ENCODE measurements at regions not wholly inside any gene's neighbourhood (a gene's known extent, or its start where the extent isn't known, plus 50 kb on each side); places are given as distances from the start of the nearest gene placed in this dataset.
"Not testable (repeated sequence)": the region's sequence is repeated elsewhere in the genome, so short reads cannot be mapped to it uniquely, and the experiment has no call there.

DNA sequence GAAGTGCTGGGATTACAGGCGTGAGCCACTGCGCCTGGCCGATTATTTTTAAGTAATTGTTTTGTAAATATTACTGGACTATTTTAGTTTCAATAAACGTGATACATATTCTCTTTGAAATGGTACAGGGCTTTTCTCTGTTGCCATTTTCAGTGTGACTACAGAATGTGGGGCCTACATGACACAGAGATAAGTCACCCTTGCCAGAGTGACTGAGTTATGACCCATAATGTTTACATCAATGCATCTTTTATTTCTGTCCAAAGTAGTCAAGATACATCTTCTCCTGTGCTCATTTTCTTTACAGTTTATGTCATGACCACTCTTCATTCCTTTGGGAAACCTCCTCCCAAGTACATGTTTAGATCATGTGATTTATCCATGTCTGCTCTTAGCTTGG, 88.3 kb upstream of the GC start:
- H3K4me3 ChIP-seq (ENCODE audit: low read length): no peak overlapping the region
- H3K36me3 ChIP-seq (ENCODE audit: insufficient read depth, low read depth, low read length): no peaks in the 10 kb centered on the region
- no peak overlapping the region for H3K9ac ChIP-seq (ENCODE audit: low read depth, low read length)
- no peak overlapping the region for H3K27ac ChIP-seq (ENCODE audit: low read length)
- 0 out of 2 replicates have a peak, but pooled peaks cover 3% of the 10 kb centered on the region for H3K9me3 ChIP-seq (ENCODE audit: insufficient read depth, low read depth, low read length)
- no peaks in the 10 kb centered on the region for H3K27me3 ChIP-seq (ENCODE audit: insufficient read depth, low read length)
- H3K4me1 ChIP-seq (ENCODE audit: insufficient read depth, low read length): no peaks in the 10 kb centered on the region

DNA sequence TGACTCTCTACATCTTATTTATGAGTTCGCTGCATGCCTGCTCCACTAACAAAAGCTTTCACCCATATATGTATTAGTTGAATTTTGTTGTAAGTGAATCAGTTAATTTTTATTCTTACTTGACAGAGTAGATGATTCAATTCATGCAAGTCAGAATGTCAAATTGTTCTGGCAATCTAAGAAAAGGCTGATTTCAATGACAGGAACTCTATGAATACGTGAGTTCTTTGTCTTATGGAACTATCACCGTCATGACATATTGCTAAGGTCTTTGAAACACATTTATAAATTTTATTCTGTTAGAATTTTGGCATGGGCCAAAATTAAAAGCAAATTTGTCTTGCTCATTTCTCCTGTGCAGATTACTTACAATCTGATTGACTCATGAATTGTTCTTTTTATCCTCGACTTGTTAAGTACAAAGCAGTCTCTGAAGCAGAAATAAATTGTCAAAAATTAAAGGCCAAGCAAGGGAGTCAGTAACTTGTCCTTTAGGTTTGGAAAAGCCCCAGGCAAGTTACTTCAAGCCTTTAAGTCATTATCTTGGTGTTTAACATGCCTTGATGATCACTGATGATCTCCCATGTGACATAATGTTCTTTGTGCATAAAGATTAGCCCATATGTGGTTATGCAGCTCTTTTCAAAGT, 89.0 kb upstream of the GC start:
- Histone ChIP-seq H3K27ac (ENCODE audit: low read length) (no peak overlapping the region), H3K27me3 (ENCODE audit: insufficient read depth, low read length) (no peaks in the 10 kb centered on the region), H3K4me3 (ENCODE audit: low read length) (no peak overlapping the region), H3K4me1 (ENCODE audit: insufficient read depth, low read length) (no peaks in the 10 kb centered on the region), H3K36me3 (ENCODE audit: insufficient read depth, low read depth, low read length) (no peaks in the 10 kb centered on the region), H3K9me3 (ENCODE audit: insufficient read depth, low read depth, low read length) (no peaks in the 10 kb centered on the region), H3K9ac (ENCODE audit: low read depth, low read length) (no peak overlapping the region)

DNA sequence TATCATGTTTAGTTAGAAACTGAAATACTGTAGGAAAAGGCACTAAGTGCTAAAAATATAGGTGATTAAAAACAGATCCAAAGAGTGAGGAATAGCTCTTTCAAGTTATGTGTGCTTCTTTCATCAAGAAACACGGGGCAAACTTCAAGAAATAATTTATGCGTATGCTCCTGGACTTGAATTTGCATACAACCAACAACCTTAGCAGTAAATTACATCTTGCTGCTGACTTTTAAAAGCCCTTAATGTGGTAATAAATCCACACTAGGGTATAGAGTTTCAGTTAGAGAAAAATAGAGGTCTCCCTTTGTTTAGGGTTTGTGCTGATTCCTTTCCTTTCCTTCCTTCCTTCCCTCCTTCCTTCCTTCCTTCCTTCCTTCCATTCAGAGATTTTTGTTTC, 94.5 kb upstream of the GC start:
- no peaks in the 10 kb centered on the region for H3K9me3 ChIP-seq (ENCODE audit: insufficient read depth, low read depth, low read length)
- no peaks in the 10 kb centered on the region for H3K36me3 ChIP-seq (ENCODE audit: insufficient read depth, low read depth, low read length)
- no peaks in the 10 kb centered on the region for H3K27me3 ChIP-seq (ENCODE audit: insufficient read depth, low read length)
- no peak overlapping the region for H3K9ac ChIP-seq (ENCODE audit: low read depth, low read length)
- no peak overlapping the region for H3K27ac ChIP-seq (ENCODE audit: low read length)
- no peak overlapping the region for H3K4me3 ChIP-seq (ENCODE audit: low read length)
- H3K4me1 ChIP-seq (ENCODE audit: insufficient read depth, low read length): peaks cover 16% of the 10 kb centered on the region

DNA sequence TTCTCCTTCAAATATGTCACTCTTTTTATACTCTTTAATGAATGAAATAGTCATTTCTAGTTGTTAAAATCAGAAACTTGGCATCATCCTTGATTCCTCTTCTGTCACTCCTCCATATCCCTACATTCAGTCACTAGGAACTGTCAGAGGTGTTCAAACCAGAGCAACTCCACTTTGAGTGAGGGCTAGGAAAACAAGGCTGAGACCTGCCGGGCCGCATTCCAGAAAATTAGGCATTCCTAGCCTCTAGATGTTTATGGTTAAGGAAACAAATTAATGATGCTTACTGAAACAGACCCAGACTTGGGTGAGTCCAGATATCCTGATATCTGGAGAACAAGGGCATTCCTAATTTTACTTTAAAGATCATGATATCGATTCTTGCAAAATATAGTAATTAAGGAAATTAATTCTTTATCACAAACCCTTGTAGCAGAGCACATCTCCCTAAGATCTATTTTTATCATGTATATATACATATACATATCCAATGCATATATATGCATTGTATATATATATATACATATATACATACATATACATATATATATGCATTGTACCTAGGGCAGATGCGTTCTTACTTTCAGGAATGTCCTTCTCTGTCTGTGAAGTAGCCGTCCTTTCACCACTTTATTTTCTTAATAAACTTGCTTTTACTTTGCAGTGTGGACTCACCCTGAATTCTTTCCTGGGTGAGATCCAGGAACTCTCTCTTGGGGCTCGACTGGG, 98.4 kb upstream of the GC start:
- no peaks in the 10 kb centered on the region for H3K36me3 ChIP-seq (ENCODE audit: insufficient read depth, low read depth, low read length)
- no peaks in the 10 kb centered on the region for H3K27me3 ChIP-seq (ENCODE audit: insufficient read depth, low read length)
- no peaks in the 10 kb centered on the region for H3K9me3 ChIP-seq (ENCODE audit: insufficient read depth, low read depth, low read length)
- H3K4me3 ChIP-seq (ENCODE audit: low read length): no peak overlapping the region
- no peak overlapping the region for H3K27ac ChIP-seq (ENCODE audit: low read length)
- H3K9ac ChIP-seq (ENCODE audit: low read depth, low read length): no peak overlapping the region
- H3K4me1 ChIP-seq (ENCODE audit: insufficient read depth, low read length): peaks cover 16% of the 10 kb centered on the region

DNA sequence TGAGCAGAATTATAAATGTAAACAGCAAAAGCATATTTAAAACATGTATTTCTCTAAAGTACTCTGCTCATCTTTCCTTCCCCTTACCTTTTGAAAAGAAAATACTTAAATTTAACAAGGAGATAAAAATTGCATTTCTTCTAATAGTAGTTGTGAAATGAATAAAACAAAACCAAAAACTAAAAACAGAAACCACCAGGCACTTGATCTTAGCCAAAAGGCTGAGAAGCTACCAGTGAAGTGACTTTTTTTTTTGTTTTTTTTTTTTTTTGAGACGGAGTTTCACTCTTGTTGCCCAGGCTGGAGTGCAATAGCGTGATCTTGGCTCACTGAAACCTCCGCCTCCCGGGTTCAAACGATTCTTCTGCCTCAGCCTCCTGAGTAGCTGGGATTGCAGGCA, 116.5 kb upstream of the GC start:
- H3K27me3 ChIP-seq (ENCODE audit: insufficient read depth, low read length); H3K9me3 ChIP-seq (ENCODE audit: insufficient read depth, low read depth, low read length); H3K27ac ChIP-seq (ENCODE audit: low read length); H3K4me3 ChIP-seq (ENCODE audit: low read length); H3K4me1 ChIP-seq (ENCODE audit: insufficient read depth, low read length); H3K9ac ChIP-seq (ENCODE audit: low read depth, low read length); H3K36me3 ChIP-seq (ENCODE audit: insufficient read depth, low read depth, low read length): not testable (repeated sequence)

DNA sequence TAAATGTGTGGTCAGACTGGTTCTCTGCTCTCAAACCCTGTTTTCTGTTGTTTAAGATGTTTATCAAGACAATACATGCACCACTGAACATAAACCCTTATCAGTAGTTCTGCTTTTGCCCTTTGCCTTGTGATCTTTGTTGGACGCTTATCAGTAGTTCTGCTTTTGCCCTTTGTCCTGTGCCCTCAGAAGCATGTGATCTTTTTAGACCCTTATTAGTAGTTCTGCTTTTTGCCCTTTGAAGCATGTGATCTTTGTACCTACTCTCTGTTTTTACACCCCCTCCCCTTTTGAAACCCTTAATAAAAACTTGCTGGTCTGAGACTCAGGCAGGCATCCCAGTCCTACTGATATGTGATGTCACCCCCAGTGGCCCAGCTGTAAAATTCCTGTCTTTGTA, 121.7 kb upstream of the GC start:
- not testable (repeated sequence) for H3K9me3 ChIP-seq (ENCODE audit: insufficient read depth, low read depth, low read length); H3K27me3 ChIP-seq (ENCODE audit: insufficient read depth, low read length); H3K9ac ChIP-seq (ENCODE audit: low read depth, low read length); H3K36me3 ChIP-seq (ENCODE audit: insufficient read depth, low read depth, low read length); H3K4me3 ChIP-seq (ENCODE audit: low read length); H3K27ac ChIP-seq (ENCODE audit: low read length); H3K4me1 ChIP-seq (ENCODE audit: insufficient read depth, low read length)

DNA sequence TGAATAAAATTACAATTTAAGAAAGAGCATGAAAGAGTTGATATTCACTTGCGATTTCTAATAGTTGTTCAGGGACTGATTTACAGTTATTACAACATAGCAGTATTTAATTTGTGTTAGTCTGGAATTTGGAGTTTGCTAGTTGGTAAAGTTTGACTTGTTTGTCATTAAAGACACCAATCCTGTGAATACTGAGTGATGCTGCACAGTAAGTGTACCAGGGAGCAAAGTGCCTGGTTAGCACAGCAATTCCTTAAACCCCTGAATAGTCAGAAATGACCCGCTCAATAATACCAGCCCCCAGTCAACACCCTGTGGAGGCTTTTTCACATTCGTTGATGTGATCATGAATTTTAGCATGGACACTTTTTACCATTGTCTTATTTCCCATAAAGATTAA, 122.2 kb upstream of the GC start:
- Histone ChIP-seq H3K4me1 (ENCODE audit: insufficient read depth, low read length) (no peaks in the 10 kb centered on the region), H3K27me3 (ENCODE audit: insufficient read depth, low read length) (no peaks in the 10 kb centered on the region), H3K36me3 (ENCODE audit: insufficient read depth, low read depth, low read length) (no peaks in the 10 kb centered on the region), H3K9me3 (ENCODE audit: insufficient read depth, low read depth, low read length) (no peaks in the 10 kb centered on the region; the same call in 1 of the 2 replicates), H3K9ac (ENCODE audit: low read depth, low read length) (no peak overlapping the region), H3K4me3 (ENCODE audit: low read length) (no peak overlapping the region), H3K27ac (ENCODE audit: low read length) (no peak overlapping the region)

DNA sequence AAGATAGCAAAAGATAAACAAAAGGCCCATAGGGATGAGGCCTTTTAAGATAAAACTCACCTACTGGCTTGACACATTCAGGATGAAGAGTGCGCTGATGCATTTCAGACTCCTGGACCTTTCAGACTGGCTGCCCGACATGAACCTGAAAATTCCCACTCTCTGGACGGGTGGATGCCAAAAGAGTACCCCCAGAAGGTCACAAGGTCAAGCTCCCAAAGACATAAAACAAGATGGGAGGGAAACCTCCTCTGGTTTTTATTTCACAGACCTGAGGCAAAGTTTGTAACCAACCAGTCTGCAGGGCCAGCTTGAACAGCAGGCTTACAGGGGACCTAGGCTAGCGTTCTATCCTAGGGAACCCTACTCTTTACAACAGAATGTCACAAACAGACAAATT, 123.2 kb upstream of the GC start:
- Histone ChIP-seq H3K27ac (ENCODE audit: low read length) (no peak overlapping the region), H3K36me3 (ENCODE audit: insufficient read depth, low read depth, low read length) (no peaks in the 10 kb centered on the region), H3K27me3 (ENCODE audit: insufficient read depth, low read length) (no peaks in the 10 kb centered on the region), H3K9me3 (ENCODE audit: insufficient read depth, low read depth, low read length) (no peaks in the 10 kb centered on the region; the same call in 1 of the 2 replicates), H3K9ac (ENCODE audit: low read depth, low read length) (no peak overlapping the region), H3K4me1 (ENCODE audit: insufficient read depth, low read length) (no peaks in the 10 kb centered on the region), H3K4me3 (ENCODE audit: low read length) (no peak overlapping the region)

DNA sequence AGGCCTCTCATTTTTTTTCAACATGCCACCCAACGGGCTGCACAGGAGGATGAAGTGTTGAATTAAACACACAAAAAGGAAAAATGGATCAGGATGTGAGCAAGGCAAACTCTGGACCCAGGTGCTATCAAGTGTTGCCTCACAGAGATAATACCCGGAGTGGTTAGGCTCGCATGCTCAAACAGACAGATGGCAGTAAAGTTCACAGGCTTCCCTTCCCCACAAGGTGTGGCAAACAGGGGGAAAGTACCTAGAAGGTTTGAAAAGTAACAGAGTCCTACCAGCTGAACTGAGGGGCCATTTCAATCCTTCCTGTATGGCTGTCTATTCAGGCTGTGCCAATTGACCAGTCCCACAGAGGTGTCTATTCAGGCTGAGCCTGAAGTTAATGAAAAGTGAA, 123.9 kb upstream of the GC start:
- Histone ChIP-seq H3K36me3 (ENCODE audit: insufficient read depth, low read depth, low read length) (no peaks in the 10 kb centered on the region), H3K4me3 (ENCODE audit: low read length) (no peak overlapping the region), H3K27ac (ENCODE audit: low read length) (no peak overlapping the region), H3K9me3 (ENCODE audit: insufficient read depth, low read depth, low read length) (no peaks in the 10 kb centered on the region; the same call in 1 of the 2 replicates), H3K4me1 (ENCODE audit: insufficient read depth, low read length) (no peaks in the 10 kb centered on the region), H3K9ac (ENCODE audit: low read depth, low read length) (no peak overlapping the region), H3K27me3 (ENCODE audit: insufficient read depth, low read length) (no peaks in the 10 kb centered on the region)

DNA sequence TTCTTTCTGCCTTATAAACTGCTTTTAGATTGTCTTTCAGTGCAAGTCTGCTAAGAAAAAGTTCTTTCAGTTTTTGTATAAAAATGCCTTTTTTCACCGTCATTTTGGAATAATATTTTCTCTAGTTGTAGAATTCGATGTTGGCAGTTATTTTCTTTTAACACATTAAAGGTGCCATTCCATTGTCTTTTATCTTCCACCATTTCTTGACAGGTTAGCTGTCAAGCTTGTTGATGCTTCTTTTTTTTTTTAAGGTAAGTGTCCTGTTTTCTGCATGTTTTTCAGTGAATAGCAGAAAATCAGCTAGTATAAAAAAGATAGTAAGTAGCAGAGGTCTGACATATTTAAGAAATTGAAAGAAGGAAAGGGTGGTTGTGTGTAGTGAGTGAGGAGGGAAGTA, 118.5 kb upstream of the NPFFR2 start:
- Histone ChIP-seq H3K9me3 (ENCODE audit: insufficient read depth, low read depth, low read length) (no peaks in the 10 kb centered on the region), H3K36me3 (ENCODE audit: insufficient read depth, low read depth, low read length) (no peaks in the 10 kb centered on the region), H3K4me3 (ENCODE audit: low read length) (no peak overlapping the region), H3K9ac (ENCODE audit: low read depth, low read length) (no peak overlapping the region), H3K27me3 (ENCODE audit: insufficient read depth, low read length) (no peaks in the 10 kb centered on the region), H3K4me1 (ENCODE audit: insufficient read depth, low read length) (no peaks in the 10 kb centered on the region), H3K27ac (ENCODE audit: low read length) (no peak overlapping the region)

DNA sequence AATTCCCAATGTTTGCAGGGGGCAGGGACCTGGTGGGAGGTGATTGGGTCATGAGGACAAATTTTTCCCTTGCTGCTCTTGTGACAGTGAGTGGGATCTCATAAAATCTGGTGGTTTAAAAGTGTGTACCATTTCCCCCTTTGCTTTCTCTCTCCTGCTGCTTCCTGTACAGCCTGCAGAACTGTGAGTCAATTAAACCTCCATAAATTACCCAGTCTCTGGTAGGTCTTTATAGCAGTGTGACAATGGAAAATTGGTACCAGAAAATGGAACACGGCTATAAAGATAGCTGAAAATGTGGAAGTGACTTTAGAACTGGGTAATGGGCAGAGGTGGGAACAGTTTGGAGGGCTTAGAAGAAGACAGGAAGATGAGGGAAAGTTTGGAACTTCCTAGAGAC, 108.7 kb upstream of the NPFFR2 start:
- peaks cover 14% of the 10 kb centered on the region for H3K9me3 ChIP-seq (ENCODE audit: insufficient read depth, low read depth, low read length)
- no peaks in the 10 kb centered on the region for H3K36me3 ChIP-seq (ENCODE audit: insufficient read depth, low read depth, low read length)
- no peaks in the 10 kb centered on the region for H3K27me3 ChIP-seq (ENCODE audit: insufficient read depth, low read length)
- H3K27ac ChIP-seq (ENCODE audit: low read length): no peak overlapping the region
- no peak overlapping the region for H3K9ac ChIP-seq (ENCODE audit: low read depth, low read length)
- no peaks in the 10 kb centered on the region for H3K4me1 ChIP-seq (ENCODE audit: insufficient read depth, low read length)
- no peak overlapping the region for H3K4me3 ChIP-seq (ENCODE audit: low read length)

DNA sequence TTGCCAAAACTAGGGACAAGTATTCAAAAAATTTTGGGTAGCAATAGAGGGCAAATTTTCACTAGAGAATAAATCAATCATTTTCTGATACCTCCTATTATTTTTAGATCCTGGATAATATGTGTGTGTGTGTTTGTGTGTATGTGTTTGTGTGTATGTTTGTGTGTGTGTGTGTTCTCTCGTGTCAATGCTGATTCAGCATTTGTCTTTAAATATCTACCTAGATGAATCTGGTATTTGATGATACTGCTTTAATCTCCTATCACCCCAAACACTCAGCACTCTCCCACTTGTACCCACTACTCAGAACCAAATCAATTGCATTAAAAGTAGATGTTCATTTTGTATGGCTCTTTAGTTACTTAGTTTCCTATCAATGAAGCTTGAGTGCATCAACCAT, 101.3 kb upstream of the NPFFR2 start:
- H3K9me3 ChIP-seq (ENCODE audit: insufficient read depth, low read depth, low read length): no peaks in the 10 kb centered on the region
- H3K4me1 ChIP-seq (ENCODE audit: insufficient read depth, low read length): no peaks in the 10 kb centered on the region
- no peak overlapping the region for H3K4me3 ChIP-seq (ENCODE audit: low read length)
- no peaks in the 10 kb centered on the region for H3K27me3 ChIP-seq (ENCODE audit: insufficient read depth, low read length)
- H3K36me3 ChIP-seq (ENCODE audit: insufficient read depth, low read depth, low read length): no peaks in the 10 kb centered on the region
- H3K9ac ChIP-seq (ENCODE audit: low read depth, low read length): no peak overlapping the region
- no peak overlapping the region for H3K27ac ChIP-seq (ENCODE audit: low read length)
